Activated T-helper 1 cell treated with anti-CD3 and anti-CD28 coated beads, Interleukin-12 subunit alpha, Interleukin-12 subunit beta, Interleukin-2, Interleukin-4 antibody, amounts not matched to agents 30 ng/mL and 10 ng/mL and 1 ng/mL, durations not matched to agents 14 hours and 24 hours and 36 hours (primary cell): ENCODE measurements at regions not wholly inside any gene's neighbourhood (a gene's known extent, or its start where the extent isn't known, plus 50 kb on each side); places are given as distances from the start of the nearest gene placed in this dataset.

Experiments used
- DNase-seq: peaks from one replicate; pipeline ENCODE4 v3.0.0; 2021; ENCODE audit warnings: low spot score
- H3K27ac Mint-ChIP-seq: one replicate; pipeline ENCODE4 v1.8.0; 2021; ENCODE audit warnings: mild to moderate bottlenecking, mixed read lengths
- H3K27me3 Mint-ChIP-seq: one replicate; pipeline ENCODE4 v1.8.0; 2022; ENCODE audit warnings: mild to moderate bottlenecking, moderate library complexity, mixed read lengths; ENCODE audit not compliant: insufficient read depth
- H3K36me3 Mint-ChIP-seq: one replicate; pipeline ENCODE4 v1.8.0; 2021; ENCODE audit warnings: low read depth, mixed read lengths
- H3K4me1 Mint-ChIP-seq: one replicate; pipeline ENCODE4 v1.8.0; 2021; ENCODE audit warnings: low read depth, mixed read lengths
- H3K4me3 Mint-ChIP-seq: one replicate; pipeline ENCODE4 v1.8.0; 2021; ENCODE audit warnings: mild to moderate bottlenecking, moderate library complexity, mixed read lengths
- H3K9me3 Mint-ChIP-seq: one replicate; pipeline ENCODE4 v1.8.0; 2021; ENCODE audit warnings: mixed read lengths
- intact Hi-C: fragments of 100-400 bp; cut with micrococcal nuclease; formaldehyde crosslinking; loops from one replicate; pipeline ENCODE4 v1.15.1; 2024

GRCh38 chr10:10785627-10786026, 232.0 kb upstream of the CELF2 start:
- Mint-ChIP-seq H3K27me3 (peaks cover 5% of the 10 kb centered on the region), H3K4me3 (no peak overlapping the region), H3K36me3 (no peaks in the 10 kb centered on the region), H3K4me1 (no peaks in the 10 kb centered on the region), H3K9me3 (no peaks in the 10 kb centered on the region), H3K27ac (no peak overlapping the region)
- intact Hi-C loops: no loop called here
- DNase-seq: no peak

- Mint-ChIP-seq H3K9me3 (no peaks in the 10 kb centered on the region), H3K36me3 (no peaks in the 10 kb centered on the region), H3K4me3 (no peak overlapping the region), H3K4me1 (no peaks in the 10 kb centered on the region), H3K27ac (no peak overlapping the region), H3K27me3 (peaks cover 8% of the 10 kb centered on the region)
- intact Hi-C loops: no loop called here
- no peak for DNase-seq
Observed at GRCh38 chr10:10786109-10787090, 231.3 kb upstream of the CELF2 start.

GRCh38 chr10:10787586-10787985, 230.1 kb upstream of the CELF2 start:
- Mint-ChIP-seq H3K27me3 (peaks cover 8% of the 10 kb centered on the region), H3K9me3 (no peaks in the 10 kb centered on the region), H3K4me3 (no peak overlapping the region), H3K4me1 (no peaks in the 10 kb centered on the region), H3K36me3 (no peaks in the 10 kb centered on the region), H3K27ac (no peak overlapping the region)
- intact Hi-C loops: no loop called here
- DNase-seq: no peak

GRCh38 chr10:10788761-10789160, 228.9 kb upstream of the CELF2 start:
- H3K9me3 Mint-ChIP-seq: no peaks in the 10 kb centered on the region
- H3K27ac Mint-ChIP-seq: no peak overlapping the region
- intact Hi-C loops: no loop called here
- no peaks in the 10 kb centered on the region for H3K4me1 Mint-ChIP-seq
- H3K27me3 Mint-ChIP-seq: peaks cover 8% of the 10 kb centered on the region
- H3K4me3 Mint-ChIP-seq: no peak overlapping the region
- no peak for DNase-seq
- H3K36me3 Mint-ChIP-seq: no peaks in the 10 kb centered on the region

GRCh38 chr10:10791869-10792268, 225.8 kb upstream of the CELF2 start:
- no peak overlapping the region for H3K4me3 Mint-ChIP-seq
- DNase-seq: no peak
- H3K4me1 Mint-ChIP-seq: no peaks in the 10 kb centered on the region
- H3K27ac Mint-ChIP-seq: no peak overlapping the region
- no peaks in the 10 kb centered on the region for H3K36me3 Mint-ChIP-seq
- peaks cover 14% of the 10 kb centered on the region for H3K27me3 Mint-ChIP-seq
- intact Hi-C loops: no loop called here
- no peaks in the 10 kb centered on the region for H3K9me3 Mint-ChIP-seq

- H3K4me3 Mint-ChIP-seq: no peak overlapping the region
- intact Hi-C loops: no loop called here
Observed at GRCh38 chr10:10792681-10793080, 225.0 kb upstream of the CELF2 start.

GRCh38 chr10:10794046-10794445, 223.6 kb upstream of the CELF2 start:
- Mint-ChIP-seq H3K4me3 (no peak overlapping the region), H3K36me3 (no peaks in the 10 kb centered on the region), H3K9me3 (no peaks in the 10 kb centered on the region), H3K27ac (no peak overlapping the region), H3K27me3 (peaks cover 16% of the 10 kb centered on the region), H3K4me1 (no peaks in the 10 kb centered on the region)
- DNase-seq: no peak
- intact Hi-C loops: no loop called here

More at GRCh38 chr10:10792681-10793080, 225.0 kb upstream of the CELF2 start:
- no peaks in the 10 kb centered on the region for H3K36me3 Mint-ChIP-seq
- no peaks in the 10 kb centered on the region for H3K4me1 Mint-ChIP-seq
- no peak for DNase-seq
- H3K9me3 Mint-ChIP-seq: no peaks in the 10 kb centered on the region
- H3K27ac Mint-ChIP-seq: no peak overlapping the region
- H3K27me3 Mint-ChIP-seq: peaks cover 15% of the 10 kb centered on the region

GRCh38 chr10:10794791-10795191, 222.9 kb upstream of the CELF2 start:
- intact Hi-C loops: no loop called here
- no peaks in the 10 kb centered on the region for H3K36me3 Mint-ChIP-seq
- DNase-seq: no peak
- no peaks in the 10 kb centered on the region for H3K9me3 Mint-ChIP-seq
- peaks cover 16% of the 10 kb centered on the region for H3K27me3 Mint-ChIP-seq
- H3K27ac Mint-ChIP-seq: no peak overlapping the region
- H3K4me1 Mint-ChIP-seq: no peaks in the 10 kb centered on the region
- H3K4me3 Mint-ChIP-seq: no peak overlapping the region

- no peak overlapping the region for H3K27ac Mint-ChIP-seq
- no peaks in the 10 kb centered on the region for H3K36me3 Mint-ChIP-seq
- peaks cover 14% of the 10 kb centered on the region for H3K27me3 Mint-ChIP-seq
- H3K4me3 Mint-ChIP-seq: no peak overlapping the region
- intact Hi-C loops: no loop called here
- H3K4me1 Mint-ChIP-seq: no peaks in the 10 kb centered on the region
- no peak for DNase-seq
- H3K9me3 Mint-ChIP-seq: no peaks in the 10 kb centered on the region
Observed at GRCh38 chr10:10796061-10796773, 221.5 kb upstream of the CELF2 start.

- H3K27ac Mint-ChIP-seq: no peak overlapping the region
- H3K27me3 Mint-ChIP-seq: peaks cover 14% of the 10 kb centered on the region
- no peaks in the 10 kb centered on the region for H3K36me3 Mint-ChIP-seq
- DNase-seq: no peak
- no peaks in the 10 kb centered on the region for H3K4me1 Mint-ChIP-seq
- intact Hi-C loops: no loop called here
- no peaks in the 10 kb centered on the region for H3K9me3 Mint-ChIP-seq
- H3K4me3 Mint-ChIP-seq: no peak overlapping the region
Observed at GRCh38 chr10:10796774-10797415, 220.8 kb upstream of the CELF2 start.

- no peak overlapping the region for H3K27ac Mint-ChIP-seq
- H3K27me3 Mint-ChIP-seq: peaks cover 14% of the 10 kb centered on the region
- no peaks in the 10 kb centered on the region for H3K9me3 Mint-ChIP-seq
- no peak overlapping the region for H3K4me3 Mint-ChIP-seq
- intact Hi-C loops: no loop called here
- DNase-seq: no peak
- H3K4me1 Mint-ChIP-seq: no peaks in the 10 kb centered on the region
- no peaks in the 10 kb centered on the region for H3K36me3 Mint-ChIP-seq
Observed at GRCh38 chr10:10797513-10797912, 220.2 kb upstream of the CELF2 start.

GRCh38 chr10:10798102-10798863, 219.4 kb upstream of the CELF2 start:
- Mint-ChIP-seq H3K9me3 (no peaks in the 10 kb centered on the region), H3K27me3 (peaks cover 14% of the 10 kb centered on the region), H3K4me1 (no peaks in the 10 kb centered on the region), H3K27ac (no peak overlapping the region), H3K4me3 (no peak overlapping the region), H3K36me3 (no peaks in the 10 kb centered on the region)
- intact Hi-C loops: no loop called here
- DNase-seq: no peak
